Nephron progenitor cell (in vitro differentiated cells): ENCODE measurements at regions not wholly inside any gene's neighbourhood (a gene's known extent, or its start where the extent isn't known, plus 50 kb on each side); places are given as distances from the start of the nearest gene placed in this dataset.

Experiments
- DNase-seq: peaks from one replicate; pipeline ENCODE4 v3.0.0; 2021
- H3K27ac Mint-ChIP-seq: 2 replicates; pipeline ENCODE4 v1.8.0; 2021; ENCODE audit warnings: mild to moderate bottlenecking, moderate library complexity, mixed read lengths
- H3K27me3 Mint-ChIP-seq: 2 replicates; pipeline ENCODE4 v1.8.0; 2021; ENCODE audit warnings: mild to moderate bottlenecking, low read depth, mixed read lengths; ENCODE audit not compliant: poor library complexity
- H3K36me3 Mint-ChIP-seq: 2 replicates; pipeline ENCODE4 v1.8.0; 2021; ENCODE audit warnings: low read depth, mixed read lengths
- H3K4me1 Mint-ChIP-seq: 2 replicates; pipeline ENCODE4 v1.8.0; 2021; ENCODE audit warnings: mixed read lengths
- H3K4me3 Mint-ChIP-seq: 2 replicates; pipeline ENCODE4 v1.8.0; 2021; ENCODE audit warnings: mild to moderate bottlenecking, moderate library complexity, mixed read lengths
- H3K9me3 Mint-ChIP-seq: 2 replicates; pipeline ENCODE4 v1.8.0; 2021; ENCODE audit warnings: mild to moderate bottlenecking, moderate library complexity, mixed read lengths
- TF ChIP-seq, protein P1 (sequence below): fragments of 200-600 bp; sonication (generic); IDR thresholded peaks from 2 replicates; pipeline ENCODE4 v1.5.0; 2021; ENCODE audit warnings: antibody characterized with exemption

DNA sequence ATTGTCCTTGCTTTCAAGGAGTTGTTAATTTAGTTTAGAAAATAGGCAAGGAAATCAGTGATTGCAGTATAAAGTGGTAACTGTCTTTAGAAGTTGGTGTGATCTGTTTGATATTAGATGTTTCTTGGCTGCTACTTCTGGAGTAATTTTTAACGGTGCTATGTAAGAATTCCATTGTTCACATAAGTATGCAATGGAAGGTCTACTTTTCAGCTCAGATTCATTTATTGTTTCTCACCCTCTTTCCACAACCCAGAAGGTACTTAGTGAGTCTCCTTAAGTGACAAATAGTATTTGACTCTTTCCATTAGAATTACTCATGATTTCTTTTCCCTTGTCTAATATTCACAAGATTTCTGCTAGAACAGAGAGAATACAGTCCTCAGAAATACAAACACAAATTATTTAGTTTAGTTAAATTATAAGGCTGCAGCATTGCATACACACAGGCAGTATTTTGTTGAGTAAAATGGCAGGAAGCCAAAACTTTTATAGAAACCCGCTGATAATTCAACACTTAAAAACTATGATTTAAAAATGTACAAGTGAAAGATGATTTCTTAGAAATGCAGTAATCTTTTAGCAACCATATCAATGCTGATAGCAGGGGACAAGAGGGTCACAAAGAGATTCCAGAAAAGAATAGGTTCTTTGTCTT, 554.3 kb downstream of the CD109 start:
- Mint-ChIP-seq H3K27me3 (no peaks in the 10 kb centered on the region), H3K4me1 (no peaks in the 10 kb centered on the region), H3K27ac (no peak overlapping the region), H3K9me3 (peaks cover 7% of the 10 kb centered on the region), H3K36me3 (no peaks in the 10 kb centered on the region), H3K4me3 (no peak overlapping the region)
- TF ChIP-seq, protein P1, sequence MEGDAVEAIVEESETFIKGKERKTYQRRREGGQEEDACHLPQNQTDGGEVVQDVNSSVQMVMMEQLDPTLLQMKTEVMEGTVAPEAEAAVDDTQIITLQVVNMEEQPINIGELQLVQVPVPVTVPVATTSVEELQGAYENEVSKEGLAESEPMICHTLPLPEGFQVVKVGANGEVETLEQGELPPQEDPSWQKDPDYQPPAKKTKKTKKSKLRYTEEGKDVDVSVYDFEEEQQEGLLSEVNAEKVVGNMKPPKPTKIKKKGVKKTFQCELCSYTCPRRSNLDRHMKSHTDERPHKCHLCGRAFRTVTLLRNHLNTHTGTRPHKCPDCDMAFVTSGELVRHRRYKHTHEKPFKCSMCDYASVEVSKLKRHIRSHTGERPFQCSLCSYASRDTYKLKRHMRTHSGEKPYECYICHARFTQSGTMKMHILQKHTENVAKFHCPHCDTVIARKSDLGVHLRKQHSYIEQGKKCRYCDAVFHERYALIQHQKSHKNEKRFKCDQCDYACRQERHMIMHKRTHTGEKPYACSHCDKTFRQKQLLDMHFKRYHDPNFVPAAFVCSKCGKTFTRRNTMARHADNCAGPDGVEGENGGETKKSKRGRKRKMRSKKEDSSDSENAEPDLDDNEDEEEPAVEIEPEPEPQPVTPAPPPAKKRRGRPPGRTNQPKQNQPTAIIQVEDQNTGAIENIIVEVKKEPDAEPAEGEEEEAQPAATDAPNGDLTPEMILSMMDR: no peak
- no peak for DNase-seq

DNA sequence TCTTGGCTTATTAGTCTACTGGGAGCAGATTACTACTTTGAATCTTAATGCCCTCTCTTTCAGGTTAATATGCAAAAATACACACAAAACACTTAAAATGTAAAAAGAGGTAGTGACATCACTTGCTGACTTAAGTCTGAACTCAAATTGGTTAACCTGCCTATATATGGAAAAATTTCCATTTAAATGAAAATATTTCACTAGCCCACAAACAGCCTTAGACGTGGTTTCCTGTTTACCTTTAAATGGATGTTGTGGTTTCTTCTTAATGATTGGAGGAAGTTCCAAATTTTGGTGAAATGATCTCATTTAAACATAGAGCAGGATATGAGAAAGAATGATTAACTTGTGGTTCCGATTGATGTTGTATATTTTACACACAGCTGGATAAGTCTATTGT, 553.7 kb downstream of the CD109 start:
- DNase-seq: no peak
- no peaks in the 10 kb centered on the region for H3K4me1 Mint-ChIP-seq
- no peak overlapping the region for H3K27ac Mint-ChIP-seq
- H3K36me3 Mint-ChIP-seq: no peaks in the 10 kb centered on the region
- H3K4me3 Mint-ChIP-seq: no peak overlapping the region
- TF ChIP-seq, protein P1: no peak
- no peaks in the 10 kb centered on the region for H3K27me3 Mint-ChIP-seq
- peaks cover 9% of the 10 kb centered on the region for H3K9me3 Mint-ChIP-seq

DNA sequence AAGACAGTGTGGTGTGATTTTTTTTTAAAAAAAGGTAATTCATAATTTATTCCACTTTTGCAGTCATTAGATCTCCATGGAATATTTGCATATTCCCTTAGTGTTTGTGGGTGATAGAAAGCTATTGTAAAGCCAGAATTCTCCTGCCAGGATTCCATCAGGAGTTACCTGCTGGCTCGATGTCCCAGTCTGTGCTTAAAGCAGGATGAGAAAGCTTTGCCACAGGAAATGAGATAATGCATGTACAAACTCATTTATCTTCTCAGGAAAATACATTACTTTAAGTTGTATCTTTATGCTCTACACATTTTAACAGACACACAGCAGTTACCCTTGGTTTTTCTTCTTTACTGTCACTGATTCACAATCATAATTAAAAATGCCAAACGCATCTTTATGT, 553.0 kb downstream of the CD109 start:
- H3K27me3 Mint-ChIP-seq: no peaks in the 10 kb centered on the region
- no peak overlapping the region for H3K27ac Mint-ChIP-seq

DNA sequence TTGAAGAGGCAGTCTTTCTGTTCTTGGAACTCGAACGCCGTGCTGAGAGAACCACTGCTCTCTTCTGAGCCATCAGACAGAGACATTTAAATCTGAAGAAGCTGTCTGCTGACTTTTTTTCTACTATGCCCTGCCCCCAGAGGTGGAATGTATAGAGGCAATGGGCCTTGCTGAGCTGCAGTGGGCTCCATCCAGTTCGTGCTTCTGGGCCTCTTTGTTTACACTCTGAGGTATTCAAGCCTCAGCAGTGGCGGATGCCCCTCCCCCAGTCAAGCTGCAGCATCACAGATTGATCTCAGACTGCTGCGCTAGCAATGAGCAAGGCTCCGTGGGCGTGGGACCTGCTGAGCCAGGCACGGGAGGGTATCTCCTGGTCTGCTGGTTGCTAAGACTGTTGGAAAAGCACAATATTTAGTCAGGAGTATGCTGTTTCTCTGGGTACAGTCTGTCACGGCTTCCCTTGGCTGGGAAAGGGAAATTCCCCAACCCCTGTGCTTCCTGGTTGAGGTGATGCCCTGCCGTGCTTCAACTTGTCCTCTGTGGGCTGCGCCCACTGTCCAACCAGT, 526.8 kb downstream of the CD109 start:
- Mint-ChIP-seq H3K4me3 (no peak overlapping the region), H3K36me3 (no peaks in the 10 kb centered on the region), H3K9me3 (peaks cover 5% of the 10 kb centered on the region), H3K4me1 (no peaks in the 10 kb centered on the region), H3K27me3 (no peaks in the 10 kb centered on the region), H3K27ac (no peak overlapping the region)
- DNase-seq: no peak
- TF ChIP-seq, protein P1: no peak

More for the DNA sequence above, 553.0 kb downstream of the CD109 start:
- no peak for DNase-seq
- no peaks in the 10 kb centered on the region for H3K36me3 Mint-ChIP-seq
- no peaks in the 10 kb centered on the region for H3K4me1 Mint-ChIP-seq
- H3K4me3 Mint-ChIP-seq: no peak overlapping the region
- H3K9me3 Mint-ChIP-seq: peaks cover 3% of the 10 kb centered on the region
- TF ChIP-seq, protein P1: no peak

DNA sequence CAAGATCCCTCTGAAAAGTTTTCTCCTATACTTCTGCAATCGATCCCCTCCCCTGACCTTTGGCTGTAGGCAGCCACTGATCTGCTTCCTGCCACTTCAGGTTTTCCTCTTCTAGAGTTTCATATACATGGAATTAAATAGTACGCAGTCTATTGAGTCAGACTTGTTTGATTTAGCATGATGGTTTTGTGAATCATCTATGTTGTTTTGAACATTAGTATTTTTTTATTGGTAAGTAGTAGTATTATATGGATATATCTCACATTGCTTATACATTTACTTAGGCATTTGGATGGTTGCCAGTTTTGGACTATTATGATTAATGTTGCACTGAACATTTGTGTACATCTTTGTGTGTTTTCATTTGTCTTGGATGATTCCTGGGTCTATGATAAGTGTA, 518.0 kb downstream of the CD109 start:
- TF ChIP-seq, protein P1: no peak
- H3K4me1 Mint-ChIP-seq: no peaks in the 10 kb centered on the region
- peaks cover 9% of the 10 kb centered on the region for H3K9me3 Mint-ChIP-seq
- no peaks in the 10 kb centered on the region for H3K27me3 Mint-ChIP-seq
- H3K4me3 Mint-ChIP-seq: no peak overlapping the region
- H3K36me3 Mint-ChIP-seq: no peaks in the 10 kb centered on the region
- DNase-seq: no peak
- H3K27ac Mint-ChIP-seq: no peak overlapping the region

DNA sequence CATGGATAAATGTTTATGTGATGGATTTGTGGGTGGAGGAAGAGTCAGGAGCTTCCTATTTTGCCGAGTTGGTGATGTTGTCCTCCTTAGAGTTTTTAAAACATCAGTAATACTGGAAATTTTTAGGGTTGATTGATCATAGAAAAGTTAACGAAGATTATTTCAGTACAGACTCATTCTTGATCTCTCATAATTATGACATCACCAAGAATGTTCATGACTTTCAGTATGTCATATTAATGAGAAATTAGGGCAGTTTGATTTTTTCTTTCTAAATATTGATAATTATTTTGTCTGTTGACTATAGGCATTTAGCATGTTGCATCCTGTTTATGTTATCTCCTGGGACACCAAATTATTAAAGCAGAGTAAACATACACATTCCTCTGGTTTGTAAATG, 512.2 kb downstream of the CD109 start:
- no peak for DNase-seq
- H3K4me1 Mint-ChIP-seq: no peaks in the 10 kb centered on the region
- TF ChIP-seq, protein P1: no peak
- no peak overlapping the region for H3K27ac Mint-ChIP-seq
- H3K36me3 Mint-ChIP-seq: peaks cover 7% of the 10 kb centered on the region
- H3K4me3 Mint-ChIP-seq: no peak overlapping the region
- no peaks in the 10 kb centered on the region for H3K27me3 Mint-ChIP-seq
- H3K9me3 Mint-ChIP-seq: peaks cover 28% of the 10 kb centered on the region
